ENCODE measurements at regions not wholly inside any gene's neighbourhood (a gene's known extent, or its start where the extent isn't known, plus 50 kb on each side); places are given as distances from the start of the nearest gene placed in this dataset.

GRCh38 chr18:43819873-43820272 is 542.6 kb upstream of the SYT4 start:
- in situ Hi-C loops (cut with HindIII; ENCODE audit: low sequenced_read_pairs) = no loop called here
- DNase-seq (ENCODE audit: low read depth, low spot score) = no peak
- no peak overlapping the region for H3K4me3 ChIP-seq (ENCODE audit: low read depth, low read length)
- TF ChIP-seq, protein P1, sequence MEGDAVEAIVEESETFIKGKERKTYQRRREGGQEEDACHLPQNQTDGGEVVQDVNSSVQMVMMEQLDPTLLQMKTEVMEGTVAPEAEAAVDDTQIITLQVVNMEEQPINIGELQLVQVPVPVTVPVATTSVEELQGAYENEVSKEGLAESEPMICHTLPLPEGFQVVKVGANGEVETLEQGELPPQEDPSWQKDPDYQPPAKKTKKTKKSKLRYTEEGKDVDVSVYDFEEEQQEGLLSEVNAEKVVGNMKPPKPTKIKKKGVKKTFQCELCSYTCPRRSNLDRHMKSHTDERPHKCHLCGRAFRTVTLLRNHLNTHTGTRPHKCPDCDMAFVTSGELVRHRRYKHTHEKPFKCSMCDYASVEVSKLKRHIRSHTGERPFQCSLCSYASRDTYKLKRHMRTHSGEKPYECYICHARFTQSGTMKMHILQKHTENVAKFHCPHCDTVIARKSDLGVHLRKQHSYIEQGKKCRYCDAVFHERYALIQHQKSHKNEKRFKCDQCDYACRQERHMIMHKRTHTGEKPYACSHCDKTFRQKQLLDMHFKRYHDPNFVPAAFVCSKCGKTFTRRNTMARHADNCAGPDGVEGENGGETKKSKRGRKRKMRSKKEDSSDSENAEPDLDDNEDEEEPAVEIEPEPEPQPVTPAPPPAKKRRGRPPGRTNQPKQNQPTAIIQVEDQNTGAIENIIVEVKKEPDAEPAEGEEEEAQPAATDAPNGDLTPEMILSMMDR (IDR thresholded peaks at IDR 0.05; ENCODE audit: low read depth, low read length) = no peak

DNA sequence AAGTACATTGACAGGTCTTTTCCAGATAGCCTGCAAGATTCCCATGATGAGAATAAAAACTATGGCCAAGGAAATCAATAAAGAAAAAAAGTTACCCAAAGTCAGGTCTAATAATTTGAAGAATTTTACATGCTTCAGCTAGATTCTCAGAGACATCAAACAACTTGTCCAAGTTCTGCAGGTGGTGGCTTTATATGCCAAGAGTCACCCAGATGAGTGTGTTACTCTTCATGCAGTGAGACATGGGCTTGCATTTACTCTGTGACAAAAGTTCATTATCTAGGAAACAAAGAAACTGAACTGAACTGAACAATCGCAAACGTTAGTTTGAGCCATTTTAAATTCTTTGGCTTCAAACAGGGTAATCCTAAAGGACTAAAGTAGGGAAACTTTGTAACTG is 548.5 kb upstream of the SYT4 start:
- TF ChIP-seq, protein P1 (IDR thresholded peaks at IDR 0.05; ENCODE audit: low read depth, low read length) = no peak
- H3K4me3 ChIP-seq (ENCODE audit: low read depth, low read length) = no peak overlapping the region
- DNase-seq (ENCODE audit: low read depth, low spot score) = no peak
- in situ Hi-C loops (cut with HindIII; ENCODE audit: low sequenced_read_pairs) = no loop called here

- no peak overlapping the region for H3K4me3 ChIP-seq (ENCODE audit: low read depth, low read length)
- TF ChIP-seq, protein P1 (IDR thresholded peaks at IDR 0.05; ENCODE audit: low read depth, low read length) = no peak
- DNase-seq (ENCODE audit: low read depth, low spot score) = no peak
- in situ Hi-C loops (cut with HindIII; ENCODE audit: low sequenced_read_pairs) = no loop called here
Measured at GRCh38 chr18:43826215-43826614, 548.9 kb upstream of the SYT4 start.

GRCh38 chr18:43827311-43827710 is 550.0 kb upstream of the SYT4 start:
- TF ChIP-seq, protein P1 (IDR thresholded peaks at IDR 0.05; ENCODE audit: low read depth, low read length) = no peak
- in situ Hi-C loops (cut with HindIII; ENCODE audit: low sequenced_read_pairs) = no loop called here

DNA sequence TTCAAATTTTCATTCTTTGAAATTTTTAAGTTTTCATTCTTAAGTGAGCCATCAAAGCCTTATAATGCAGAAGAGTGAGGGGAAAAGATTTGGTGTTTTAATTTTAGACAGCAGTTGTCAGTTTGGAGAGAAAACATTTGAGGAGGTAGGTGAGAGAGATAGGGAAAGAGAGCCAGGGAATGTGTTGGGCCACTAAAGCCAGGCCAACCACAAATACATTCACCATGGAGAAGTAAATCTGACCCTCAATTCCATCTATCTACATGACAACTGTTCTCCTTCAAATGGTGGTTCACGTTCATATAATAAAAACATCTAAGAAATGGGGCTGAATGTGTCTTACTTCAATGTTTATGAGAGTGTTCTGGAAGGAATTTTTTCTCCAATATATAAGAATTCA is 553.0 kb upstream of the SYT4 start:
- H3K4me3 ChIP-seq (ENCODE audit: low read depth, low read length) = no peak overlapping the region
- in situ Hi-C loops (cut with HindIII; ENCODE audit: low sequenced_read_pairs) = no loop called here
- TF ChIP-seq, protein P1 (IDR thresholded peaks at IDR 0.05; ENCODE audit: low read depth, low read length) = no peak
- no peak for DNase-seq (ENCODE audit: low read depth, low spot score)

More at GRCh38 chr18:43827311-43827710, 550.0 kb upstream of the SYT4 start:
- no peak for DNase-seq (ENCODE audit: low read depth, low spot score)
- no peak overlapping the region for H3K4me3 ChIP-seq (ENCODE audit: low read depth, low read length)

DNA sequence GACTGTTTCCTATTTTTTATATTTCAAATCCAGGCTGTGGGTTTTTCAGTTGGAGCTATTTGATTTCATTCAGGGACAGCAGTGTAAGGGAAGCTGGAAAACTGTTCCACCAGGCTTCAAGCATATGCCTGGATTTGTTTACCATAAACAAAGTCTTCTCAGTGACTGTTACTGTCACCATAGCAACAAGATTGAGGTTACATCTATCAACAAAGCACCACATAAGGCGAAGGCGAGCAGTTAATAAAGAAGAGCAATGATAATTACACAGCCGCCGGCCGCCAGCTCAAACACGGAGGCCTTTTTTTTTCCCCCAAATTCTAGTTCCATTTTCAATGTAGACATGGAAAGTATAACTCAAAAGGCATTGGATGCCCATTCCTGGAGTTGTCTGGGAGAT is 553.7 kb upstream of the SYT4 start:
- no peak overlapping the region for H3K4me3 ChIP-seq (ENCODE audit: low read depth, low read length)
- TF ChIP-seq, protein P1 (IDR thresholded peaks at IDR 0.05; ENCODE audit: low read depth, low read length) = no peak
- peak; percentile 18 for DNase-seq (ENCODE audit: low read depth, low spot score)
- in situ Hi-C loops (cut with HindIII; ENCODE audit: low sequenced_read_pairs) = no loop called here

DNA sequence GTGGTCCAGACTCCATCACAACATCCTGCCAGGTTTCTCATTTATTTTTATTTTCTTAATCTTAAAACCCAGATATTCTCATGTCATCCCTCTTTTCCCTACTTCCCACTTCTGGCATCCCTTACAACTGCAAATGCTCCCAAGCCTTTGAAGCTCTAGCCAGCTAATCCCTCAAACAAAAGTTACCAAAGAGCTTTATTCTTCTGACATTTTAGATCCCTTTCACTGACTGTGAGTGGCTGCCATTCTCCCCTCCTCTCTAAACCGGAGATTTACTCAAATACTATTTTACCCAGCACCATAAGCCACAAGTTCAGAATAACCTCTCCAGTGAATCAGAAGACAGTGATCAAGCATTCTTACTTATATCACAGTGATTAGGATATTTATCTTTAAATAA is 569.0 kb upstream of the SYT4 start:
- DNase-seq (ENCODE audit: low read depth, low spot score) = no peak
- TF ChIP-seq, protein P1 (IDR thresholded peaks at IDR 0.05; ENCODE audit: low read depth, low read length) = no peak
- no peak overlapping the region for H3K4me3 ChIP-seq (ENCODE audit: low read depth, low read length)
- in situ Hi-C loops (cut with HindIII; ENCODE audit: low sequenced_read_pairs) = no loop called here

Data from astrocyte of the spinal cord (primary cell).